DMS114 treated with DMSO at 0.1 percent for 48 hours (cell line): ENCODE measurements at regions not wholly inside any gene's neighbourhood (a gene's known extent, or its start where the extent isn't known, plus 50 kb on each side); places are given as distances from the start of the nearest gene placed in this dataset.
A peak's percentile ranks its signal among the peaks of the same experiment; 100 is the strongest.
"Not testable (repeated sequence)": the region's sequence is repeated elsewhere in the genome, so short reads cannot be mapped to it uniquely, and the experiment has no call there.

ENCODE experiments used
- DNase-seq: peaks from one replicate; lab custom pipeline; 2025; ENCODE audit not compliant: unreplicated experiment; lab: John Stamatoyannopoulos, UW

- no peak for DNase-seq
Observed at GRCh38 chr19:20482721-20483120, 82.9 kb downstream of the ZNF737 start.

GRCh38 chr19:20481736-20482135, 83.8 kb downstream of the ZNF737 start:
- DNase-seq: no peak

GRCh38 chr19:20479483-20479882, 86.1 kb downstream of the ZNF737 start:
- no peak for DNase-seq

- no peak for DNase-seq
Observed at GRCh38 chr19:20478936-20479335, 86.6 kb downstream of the ZNF737 start.

GRCh38 chr19:20472854-20473253, 92.7 kb downstream of the ZNF737 start:
- no peak for DNase-seq

GRCh38 chr19:20471431-20471830, 94.2 kb downstream of the ZNF737 start:
- no peak for DNase-seq

- DNase-seq: no peak
Observed at GRCh38 chr19:20470345-20471135, 95.0 kb downstream of the ZNF737 start.

- not testable (repeated sequence) for DNase-seq
Observed at GRCh38 chr19:20466638-20466990, 99.0 kb downstream of the ZNF737 start.

GRCh38 chr19:20465922-20466637, 99.5 kb downstream of the ZNF737 start:
- not testable (repeated sequence) for DNase-seq

GRCh38 chr19:20453425-20453935, 112.1 kb downstream of the ZNF737 start:
- no peak for DNase-seq

- no peak for DNase-seq
Observed at GRCh38 chr19:20444202-20444885, 121.2 kb downstream of the ZNF737 start.

- not testable (repeated sequence) for DNase-seq
Observed at GRCh38 chr19:20432266-20432842, 133.2 kb downstream of the ZNF737 start.

- no peak for DNase-seq
Observed at GRCh38 chr19:20431826-20432225, 133.8 kb downstream of the ZNF737 start.

- peak; percentile 86 for DNase-seq
Observed at GRCh38 chr19:20423381-20424197, 142.0 kb downstream of the ZNF737 start.

GRCh38 chr19:20422216-20423205, 143.1 kb downstream of the ZNF737 start:
- DNase-seq: no peak

- no peak for DNase-seq
Observed at GRCh38 chr19:20416661-20417060, 148.9 kb downstream of the ZNF737 start.

GRCh38 chr19:20414120-20414519, 151.5 kb downstream of the ZNF737 start:
- no peak for DNase-seq

- no peak for DNase-seq
Observed at GRCh38 chr19:20413705-20414104, 151.9 kb downstream of the ZNF737 start.

GRCh38 chr19:20412846-20413245, 152.7 kb downstream of the ZNF737 start:
- no peak for DNase-seq
